CD4-positive, alpha-beta memory T cell (primary cell): ENCODE measurements at regions not wholly inside any gene's neighbourhood (a gene's known extent, or its start where the extent isn't known, plus 50 kb on each side); places are given as distances from the start of the nearest gene placed in this dataset.

Experiments used
- CTCF ChIA-PET: fragments of 350-600 bp; sonication (Branson Sonifier 250); formaldehyde crosslinking; loops from one replicate; lab custom pipeline; 2021; ENCODE audit warnings: inconsistent platforms; ENCODE audit not compliant: partially characterized antibody; lab: Charles Lee
- POLR2A ChIA-PET: fragments of 350-600 bp; sonication (Branson Sonifier 250); formaldehyde crosslinking; loops from one replicate; lab custom pipeline; 2021; ENCODE audit not compliant: partially characterized antibody; lab: Charles Lee
- DNase-seq, 5 donors: peaks; one replicate each; pipeline versions ENCODE4 v3.0.0 to v3.0.0-alpha.2; 2020 to 2022; ENCODE audit warnings: mixed read lengths in 1 of 5
- H3K27ac ChIP-seq: one replicate; pipeline ENCODE4 v1.7.0; 2013; ENCODE audit warnings: low read depth, low read length
- H3K27me3 ChIP-seq: 2 replicates; pipeline ENCODE4 v1.7.0; 2013; ENCODE audit warnings: mild to moderate bottlenecking, low read length, moderate library complexity; ENCODE audit not compliant: insufficient read depth
- H3K36me3 ChIP-seq: 2 replicates; pipeline ENCODE4 v1.7.0; 2013; ENCODE audit warnings: mild to moderate bottlenecking, low read length, moderate library complexity; ENCODE audit not compliant: insufficient read depth
- H3K4me1 ChIP-seq: 2 replicates; pipeline ENCODE4 v1.7.0; 2013; ENCODE audit warnings: mild to moderate bottlenecking, low read length, moderate library complexity; ENCODE audit not compliant: insufficient read depth
- H3K4me3 ChIP-seq, 2 donors: one replicate each; pipeline ENCODE4 v1.7.0; 2013; ENCODE audit warnings: low read length in 2 of 2, mild to moderate bottlenecking in 1 of 2
- H3K9me3 ChIP-seq, 2 donors: one replicate each; pipeline ENCODE4 v1.7.0; 2013; ENCODE audit warnings: low read length in 2 of 2, control low read depth in 1 of 2; ENCODE audit not compliant: control insufficient read depth in 1 of 2
- H3K27ac Mint-ChIP-seq, 7 donors: one replicate each; pipeline ENCODE4 v1.8.0; 2020 to 2021; ENCODE audit warnings: mixed read lengths in 7 of 7, mild to moderate bottlenecking in 6 of 7, inconsistent platforms in 3 of 7, moderate library complexity in 3 of 7
- H3K27me3 Mint-ChIP-seq, 2 donors: one replicate each; pipeline ENCODE4 v1.8.0; 2020 to 2021; ENCODE audit warnings: mixed read lengths in 2 of 2
- H3K36me3 Mint-ChIP-seq, 2 donors: one replicate each; pipeline ENCODE4 v1.8.0; 2020 to 2021; ENCODE audit warnings: mixed read lengths in 2 of 2, inconsistent platforms in 1 of 2, mild to moderate bottlenecking in 1 of 2
- H3K4me1 Mint-ChIP-seq, 4 donors: one replicate each; pipeline ENCODE4 v1.8.0; 2020 to 2021; ENCODE audit warnings: mixed read lengths in 4 of 4, mild to moderate bottlenecking in 1 of 4
- H3K4me3 Mint-ChIP-seq, 8 donors: one replicate each; pipeline ENCODE4 v1.8.0; 2020 to 2021; ENCODE audit warnings: mixed read lengths in 8 of 8, mild to moderate bottlenecking in 7 of 8, moderate library complexity in 6 of 8, inconsistent platforms in 3 of 8
- H3K9me3 Mint-ChIP-seq, 8 donors: one replicate each; pipeline ENCODE4 v1.8.0; 2020 to 2021; ENCODE audit warnings: mixed read lengths in 8 of 8, mild to moderate bottlenecking in 5 of 8, inconsistent platforms in 3 of 8, moderate library complexity in 1 of 8
- intact Hi-C: fragments of 100-400 bp; cut with micrococcal nuclease; formaldehyde crosslinking; loops from one replicate; pipeline ENCODE4 v1.15.1; 2023

- no peak for DNase-seq
- H3K4me1 Mint-ChIP-seq, result no peaks in the 10 kb centered on the region
- Histone ChIP-seq H3K36me3 (no peaks in the 10 kb centered on the region), H3K4me1 (no peaks in the 10 kb centered on the region), H3K4me3 (no peak overlapping the region), H3K9me3 (peaks cover 0 to 2% of the 10 kb centered on the region in 2 donors), H3K27me3 (no peaks in the 10 kb centered on the region), H3K27ac (no peak overlapping the region)
- no peaks in the 10 kb centered on the region for H3K36me3 Mint-ChIP-seq
- CTCF ChIA-PET, result no interaction called here
- POLR2A ChIA-PET, result no interaction called here
- H3K27me3 Mint-ChIP-seq, result peaks cover 8 to 20% of the 10 kb centered on the region in 2 donors
- peaks cover 0 to 5% (median 4%) of the 10 kb centered on the region in 8 donors for H3K9me3 Mint-ChIP-seq
- intact Hi-C loops, result no loop called here
- no peak overlapping the region for H3K4me3 Mint-ChIP-seq
- no peak overlapping the region for H3K27ac Mint-ChIP-seq
Observed at GRCh38 chr2:118345465-118345864, 257.2 kb downstream of the INSIG2 start.

- DNase-seq, result no peak
- no peak overlapping the region for H3K4me3 ChIP-seq
- intact Hi-C loops, result no loop called here
- POLR2A ChIA-PET, result no interaction called here
- no peaks in the 10 kb centered on the region for H3K27me3 ChIP-seq
- H3K36me3 ChIP-seq, result no peaks in the 10 kb centered on the region
- Mint-ChIP-seq H3K36me3 (peaks cover 0 to 4% of the 10 kb centered on the region in 2 donors), H3K9me3 (peaks cover 0 to 40% (median 28%) of the 10 kb centered on the region in 8 donors), H3K27ac (no peak overlapping the region), H3K27me3 (peaks cover 5 to 9% of the 10 kb centered on the region in 2 donors), H3K4me1 (no peaks in the 10 kb centered on the region), H3K4me3 (no peak overlapping the region)
- H3K9me3 ChIP-seq, result peaks cover 0 to 4% of the 10 kb centered on the region in 2 donors
- no peak overlapping the region for H3K27ac ChIP-seq
- H3K4me1 ChIP-seq, result no peaks in the 10 kb centered on the region
- CTCF ChIA-PET, result no interaction called here
Observed at GRCh38 chr2:118340103-118340502, 251.8 kb downstream of the INSIG2 start.

- Mint-ChIP-seq H3K4me1 (no peaks in the 10 kb centered on the region), H3K4me3 (no peak overlapping the region), H3K9me3 (peaks cover 0 to 40% (median 28%) of the 10 kb centered on the region in 8 donors), H3K36me3 (peaks cover 0 to 4% of the 10 kb centered on the region in 2 donors), H3K27ac (no peak overlapping the region), H3K27me3 (peaks cover 4 to 7% of the 10 kb centered on the region in 2 donors)
- H3K27me3 ChIP-seq, result no peaks in the 10 kb centered on the region
- intact Hi-C loops, result no loop called here
- H3K27ac ChIP-seq, result no peak overlapping the region
- ChIA-PET CTCF (no interaction called here), POLR2A (no interaction called here)
- no peak overlapping the region for H3K4me3 ChIP-seq
- H3K36me3 ChIP-seq, result no peaks in the 10 kb centered on the region
- no peaks in the 10 kb centered on the region for H3K4me1 ChIP-seq
- DNase-seq, result no peak
- H3K9me3 ChIP-seq, result peaks cover 0 to 4% of the 10 kb centered on the region in 2 donors
Observed at GRCh38 chr2:118339386-118339785, 251.1 kb downstream of the INSIG2 start.

GRCh38 chr2:118333664-118334063 is 245.4 kb downstream of the INSIG2 start:
- ChIA-PET POLR2A (no interaction called here), CTCF (no interaction called here)
- Histone ChIP-seq H3K36me3 (no peaks in the 10 kb centered on the region), H3K4me3 (no peak overlapping the region), H3K4me1 (no peaks in the 10 kb centered on the region), H3K9me3 (no peaks in the 10 kb centered on the region), H3K27me3 (no peaks in the 10 kb centered on the region), H3K27ac (no peak overlapping the region)
- Mint-ChIP-seq H3K27ac (no peak overlapping the region), H3K27me3 (peaks cover 5 to 10% of the 10 kb centered on the region in 2 donors), H3K4me3 (no peak overlapping the region), H3K9me3 (peaks cover 0 to 16% (median 7%) of the 10 kb centered on the region in 8 donors), H3K4me1 (no peaks in the 10 kb centered on the region), H3K36me3 (no peaks in the 10 kb centered on the region)
- DNase-seq, result no peak
- intact Hi-C loops, result no loop called here

- no peaks in the 10 kb centered on the region for H3K9me3 ChIP-seq
- no peaks in the 10 kb centered on the region for H3K27me3 ChIP-seq
- no peaks in the 10 kb centered on the region for H3K36me3 ChIP-seq
- Mint-ChIP-seq H3K4me1 (no peaks in the 10 kb centered on the region), H3K27ac (no peak overlapping the region), H3K36me3 (no peaks in the 10 kb centered on the region), H3K4me3 (no peak overlapping the region), H3K27me3 (peaks cover 17 to 19% of the 10 kb centered on the region in 2 donors), H3K9me3 (peaks cover 0 to 3% (median under 1%) of the 10 kb centered on the region in 8 donors)
- no peak overlapping the region for H3K4me3 ChIP-seq
- no peak overlapping the region for H3K27ac ChIP-seq
- intact Hi-C loops, result no loop called here
- POLR2A ChIA-PET, result no interaction called here
- DNase-seq, result no peak
- H3K4me1 ChIP-seq, result no peaks in the 10 kb centered on the region
- CTCF ChIA-PET, result no interaction called here
Observed at GRCh38 chr2:118325321-118325955, 237.2 kb downstream of the INSIG2 start.

GRCh38 chr2:118322406-118322805 is 234.1 kb downstream of the INSIG2 start:
- peaks cover 0 to 4% (median 0%) of the 10 kb centered on the region in 4 donors for H3K4me1 Mint-ChIP-seq
- Histone ChIP-seq H3K36me3 (no peaks in the 10 kb centered on the region), H3K27ac (no peak overlapping the region), H3K4me1 (no peaks in the 10 kb centered on the region), H3K4me3 (no peak overlapping the region), H3K27me3 (no peaks in the 10 kb centered on the region), H3K9me3 (no peaks in the 10 kb centered on the region)
- peaks cover 0 to 3% (median 0%) of the 10 kb centered on the region in 8 donors for H3K9me3 Mint-ChIP-seq
- peaks cover 20% of the 10 kb centered on the region in 2 donors for H3K27me3 Mint-ChIP-seq
- H3K4me3 Mint-ChIP-seq, result no peak overlapping the region
- intact Hi-C loops, result no loop called here
- CTCF ChIA-PET, result no interaction called here
- H3K27ac Mint-ChIP-seq, result no peak overlapping the region
- DNase-seq, result no peak
- POLR2A ChIA-PET, result no interaction called here
- no peaks in the 10 kb centered on the region for H3K36me3 Mint-ChIP-seq

- H3K36me3 Mint-ChIP-seq, result no peaks in the 10 kb centered on the region
- Histone ChIP-seq H3K4me1 (no peaks in the 10 kb centered on the region), H3K9me3 (no peaks in the 10 kb centered on the region), H3K36me3 (no peaks in the 10 kb centered on the region), H3K27ac (no peak overlapping the region), H3K27me3 (no peaks in the 10 kb centered on the region), H3K4me3 (no peak overlapping the region)
- ChIA-PET POLR2A (no interaction called here), CTCF (no interaction called here)
- intact Hi-C loops, result no loop called here
- peaks cover 20% of the 10 kb centered on the region in 2 donors for H3K27me3 Mint-ChIP-seq
- H3K4me3 Mint-ChIP-seq, result no peak overlapping the region
- peaks cover 0 to 3% (median 0%) of the 10 kb centered on the region in 8 donors for H3K9me3 Mint-ChIP-seq
- H3K4me1 Mint-ChIP-seq, result peaks cover 0 to 4% (median 0%) of the 10 kb centered on the region in 4 donors
- DNase-seq, result no peak
- H3K27ac Mint-ChIP-seq, result no peak overlapping the region
Observed at GRCh38 chr2:118321432-118322105, 233.3 kb downstream of the INSIG2 start.
